CD4-positive, alpha-beta T cell (primary cell): ENCODE measurements at regions not wholly inside any gene's neighbourhood (a gene's known extent, or its start where the extent isn't known, plus 50 kb on each side); places are given as distances from the start of the nearest gene placed in this dataset.

Experiments
- ATAC-seq: fragments of 200-7000 bp; cut with Tn5 transposase; one replicate; pipeline ENCODE4 v1.10.0; 2022; ENCODE audit warnings: mild to moderate bottlenecking; ENCODE audit not compliant: poor library complexity
- CTCF ChIA-PET: fragments of 350-600 bp; sonication (Branson Sonifier 250); formaldehyde crosslinking; loops from one replicate; lab custom pipeline; 2021; ENCODE audit warnings: antibody characterized with exemption, inconsistent platforms; lab: Charles Lee
- POLR2A ChIA-PET: fragments of 350-600 bp; sonication (Branson Sonifier 250); formaldehyde crosslinking; loops from one replicate; lab custom pipeline; 2021; ENCODE audit warnings: antibody characterized with exemption, inconsistent platforms; lab: Charles Lee
- DNase-seq, 14 experiments: peaks; one replicate each; pipeline ENCODE4 v3.0.0-alpha.2; 2013 to 2020; ENCODE audit warnings: mixed read lengths in 2 of 14
- H3K27ac ChIP-seq, 2 donors: one replicate each; pipeline versions ENCODE4 v1.5.1 to v1.7.0; 2013; ENCODE audit warnings: low read length in 2 of 2, low read depth in 1 of 2, mild to moderate bottlenecking in 1 of 2
- H3K27me3 ChIP-seq, 2 experiments: 1 replicate in 1 of 2; 2 replicates in 1 of 2; pipeline versions ENCODE4 v1.6.1 to v1.7.0; 2013; ENCODE audit warnings: low read length in 2 of 2, control low read depth in 1 of 2, mild to moderate bottlenecking in 1 of 2, moderate library complexity in 1 of 2; ENCODE audit not compliant: insufficient read depth in 2 of 2, control insufficient read depth in 1 of 2
- H3K36me3 ChIP-seq: one replicate; pipeline ENCODE4 v1.6.1; 2013; ENCODE audit warnings: low read length, control low read depth; ENCODE audit not compliant: insufficient read depth
- H3K4me1 ChIP-seq: one replicate; pipeline ENCODE4 v1.6.1; 2013; ENCODE audit warnings: low read length, control low read depth; ENCODE audit not compliant: insufficient read depth
- H3K4me3 ChIP-seq: one replicate; pipeline ENCODE4 v1.5.1; 2013; ENCODE audit warnings: mild to moderate bottlenecking, low read length, moderate library complexity
- H3K9me3 ChIP-seq, 2 experiments: 1 replicate in 1 of 2; 2 replicates in 1 of 2; pipeline versions ENCODE4 v1.6.1 to v1.7.0; 2013; ENCODE audit warnings: low read length in 2 of 2, mild to moderate bottlenecking in 2 of 2, control low read depth in 1 of 2, moderate library complexity in 1 of 2; ENCODE audit not compliant: control insufficient read depth in 1 of 2, insufficient read depth in 1 of 2
- H3K27ac Mint-ChIP-seq: one replicate; pipeline ENCODE4 v1.8.0; 2020; ENCODE audit warnings: mixed read lengths
- H3K27me3 Mint-ChIP-seq: one replicate; pipeline ENCODE4 v1.8.0; 2021; ENCODE audit warnings: mixed read lengths
- H3K36me3 Mint-ChIP-seq: one replicate; pipeline ENCODE4 v1.8.0; 2021; ENCODE audit warnings: low read depth, mixed read lengths
- H3K4me1 Mint-ChIP-seq: one replicate; pipeline ENCODE4 v1.8.0; 2021; ENCODE audit warnings: low read depth, mixed read lengths
- H3K4me3 Mint-ChIP-seq: one replicate; pipeline ENCODE4 v1.8.0; 2020; ENCODE audit warnings: mild to moderate bottlenecking, mixed read lengths
- H3K9me3 Mint-ChIP-seq: one replicate; pipeline ENCODE4 v1.8.0; 2020; ENCODE audit warnings: mixed read lengths
- intact Hi-C, 2 experiments: fragments of 100-400 bp; cut with DNase I in 1 of 2; cut with micrococcal nuclease in 1 of 2; formaldehyde crosslinking; loops; one replicate each; pipeline versions ENCODE4 v1.15.1 to v1.9.0; 2023 to 2025; cut with DNase I, micrococcal nuclease
- TF ChIP-seq, protein P1 (sequence below): fragments of 200-600 bp; IDR thresholded peaks from one replicate; pipeline ENCODE4 v1.8.0; 2022; ENCODE audit warnings: antibody characterized with exemption, mild to moderate bottlenecking

DNA sequence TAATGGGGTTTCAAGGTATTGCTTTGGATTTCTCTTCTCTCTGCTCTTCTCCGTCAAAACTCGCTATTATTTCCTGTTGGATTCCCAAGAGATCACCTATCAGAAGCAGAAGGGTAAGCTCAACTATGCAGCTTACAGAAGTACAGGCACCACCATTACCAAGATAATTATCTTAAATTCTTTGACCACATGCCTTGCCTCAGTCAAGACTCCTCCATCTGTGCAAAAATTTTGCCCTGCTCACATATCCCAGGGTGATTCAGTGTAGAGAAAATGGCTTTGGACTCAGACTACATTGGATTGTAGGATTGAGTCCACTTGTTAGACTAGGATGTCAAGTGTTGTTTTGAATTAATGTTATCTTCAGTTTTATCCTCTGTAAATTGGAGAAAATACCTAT lies 698.7 kb downstream of the TDRD15 start:
- H3K36me3 Mint-ChIP-seq = no peaks in the 10 kb centered on the region
- Histone ChIP-seq H3K4me1 (no peaks in the 10 kb centered on the region), H3K9me3 (peaks cover 0 to 6% of the 10 kb centered on the region in 2 experiments), H3K27ac (no peak overlapping the region), H3K27me3 (no peaks in the 10 kb centered on the region), H3K36me3 (no peaks in the 10 kb centered on the region), H3K4me3 (no peak overlapping the region)
- no peak overlapping the region for H3K27ac Mint-ChIP-seq
- H3K27me3 Mint-ChIP-seq = no peaks in the 10 kb centered on the region
- TF ChIP-seq, protein P1, sequence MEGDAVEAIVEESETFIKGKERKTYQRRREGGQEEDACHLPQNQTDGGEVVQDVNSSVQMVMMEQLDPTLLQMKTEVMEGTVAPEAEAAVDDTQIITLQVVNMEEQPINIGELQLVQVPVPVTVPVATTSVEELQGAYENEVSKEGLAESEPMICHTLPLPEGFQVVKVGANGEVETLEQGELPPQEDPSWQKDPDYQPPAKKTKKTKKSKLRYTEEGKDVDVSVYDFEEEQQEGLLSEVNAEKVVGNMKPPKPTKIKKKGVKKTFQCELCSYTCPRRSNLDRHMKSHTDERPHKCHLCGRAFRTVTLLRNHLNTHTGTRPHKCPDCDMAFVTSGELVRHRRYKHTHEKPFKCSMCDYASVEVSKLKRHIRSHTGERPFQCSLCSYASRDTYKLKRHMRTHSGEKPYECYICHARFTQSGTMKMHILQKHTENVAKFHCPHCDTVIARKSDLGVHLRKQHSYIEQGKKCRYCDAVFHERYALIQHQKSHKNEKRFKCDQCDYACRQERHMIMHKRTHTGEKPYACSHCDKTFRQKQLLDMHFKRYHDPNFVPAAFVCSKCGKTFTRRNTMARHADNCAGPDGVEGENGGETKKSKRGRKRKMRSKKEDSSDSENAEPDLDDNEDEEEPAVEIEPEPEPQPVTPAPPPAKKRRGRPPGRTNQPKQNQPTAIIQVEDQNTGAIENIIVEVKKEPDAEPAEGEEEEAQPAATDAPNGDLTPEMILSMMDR = no peak
- H3K4me3 Mint-ChIP-seq = no peak overlapping the region
- H3K4me1 Mint-ChIP-seq = no peaks in the 10 kb centered on the region
- ChIA-PET CTCF (no interaction called here), POLR2A (no interaction called here)
- peaks cover under 1% of the 10 kb centered on the region for H3K9me3 Mint-ChIP-seq
- intact Hi-C loops = no loop called here
- no peak for ATAC-seq
- DNase-seq = no peak

DNA sequence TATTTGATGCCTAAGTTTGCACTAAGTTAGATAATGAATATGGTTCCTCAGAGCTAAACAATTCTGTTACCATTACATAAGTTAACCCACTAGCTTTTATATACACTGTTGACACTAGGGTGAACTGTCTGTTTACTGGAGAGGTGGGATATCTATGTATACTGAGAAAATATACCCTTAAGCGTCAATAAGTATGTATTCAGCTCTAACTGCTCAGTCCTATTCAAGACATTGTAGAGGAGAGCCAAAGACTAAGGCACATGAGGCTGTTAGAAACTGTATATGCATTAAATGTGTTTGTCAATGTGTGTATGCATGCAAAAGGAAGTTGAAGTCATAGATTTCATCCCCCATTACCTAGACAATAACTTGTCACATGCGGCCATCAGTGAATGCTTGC lies 710.0 kb downstream of the TDRD15 start:
- H3K4me1 ChIP-seq = no peaks in the 10 kb centered on the region
- ChIA-PET POLR2A (no interaction called here), CTCF (no interaction called here)
- H3K36me3 Mint-ChIP-seq = no peaks in the 10 kb centered on the region
- no peaks in the 10 kb centered on the region for H3K27me3 ChIP-seq
- H3K4me3 ChIP-seq = no peak overlapping the region
- peaks cover 9% of the 10 kb centered on the region for H3K9me3 Mint-ChIP-seq
- TF ChIP-seq, protein P1 = no peak
- no peaks in the 10 kb centered on the region for H3K4me1 Mint-ChIP-seq
- intact Hi-C loops = no loop called here
- no peaks in the 10 kb centered on the region for H3K36me3 ChIP-seq
- DNase-seq = no peak
- H3K27ac Mint-ChIP-seq = no peak overlapping the region
- no peaks in the 10 kb centered on the region for H3K27me3 Mint-ChIP-seq
- ATAC-seq = no peak
- no peak overlapping the region for H3K27ac ChIP-seq
- H3K9me3 ChIP-seq = no peaks in the 10 kb centered on the region
- H3K4me3 Mint-ChIP-seq = no peak overlapping the region

DNA sequence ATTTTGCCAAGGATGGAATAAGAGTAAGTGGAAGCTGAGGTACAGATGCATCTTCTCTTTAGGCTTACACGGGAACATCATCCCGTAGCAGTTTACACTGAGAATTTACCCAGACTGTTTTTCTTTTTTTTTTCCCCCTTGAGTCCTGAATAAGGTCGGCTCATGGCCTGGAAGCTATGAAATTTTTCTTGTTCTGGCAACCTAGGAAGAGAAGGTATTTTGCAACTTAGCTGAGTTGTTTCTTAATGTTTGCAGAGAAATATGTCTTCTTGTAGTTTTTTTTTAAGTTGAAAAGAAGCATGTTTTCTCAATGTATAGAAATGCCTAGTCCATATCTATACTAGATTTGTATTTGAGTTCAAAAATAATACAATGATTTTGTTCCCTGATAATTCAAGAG lies 712.5 kb downstream of the TDRD15 start:
- Mint-ChIP-seq H3K36me3 (no peaks in the 10 kb centered on the region), H3K4me1 (no peaks in the 10 kb centered on the region), H3K9me3 (peaks cover 2% of the 10 kb centered on the region), H3K27ac (no peak overlapping the region), H3K4me3 (no peak overlapping the region), H3K27me3 (no peaks in the 10 kb centered on the region)
- H3K27ac ChIP-seq = no peak overlapping the region
- H3K36me3 ChIP-seq = no peaks in the 10 kb centered on the region
- TF ChIP-seq, protein P1 = no peak
- H3K27me3 ChIP-seq = no peaks in the 10 kb centered on the region
- no peak overlapping the region for H3K4me3 ChIP-seq
- intact Hi-C loops = no loop called here
- H3K4me1 ChIP-seq = no peaks in the 10 kb centered on the region
- no peak for ATAC-seq
- H3K9me3 ChIP-seq = no peaks in the 10 kb centered on the region
- CTCF ChIA-PET = no interaction called here
- POLR2A ChIA-PET = no interaction called here
- no peak for DNase-seq
